Medulla oblongata (tissue), 1 donor: ENCODE measurements at regions not wholly inside any gene's neighbourhood (a gene's known extent, or its start where the extent isn't known, plus 50 kb on each side); places are given as distances from the start of the nearest gene placed in this dataset.
A peak's percentile ranks its signal among the peaks of the same experiment; 100 is the strongest.
"Not testable (repeated sequence)": the region's sequence is repeated elsewhere in the genome, so short reads cannot be mapped to it uniquely, and the experiment has no call there.

ENCODE experiments used
- DNase-seq: peaks from one replicate; pipeline ENCODE4 v3.0.0-alpha.2; 2015; ENCODE audit errors: extremely low spot score

DNA sequence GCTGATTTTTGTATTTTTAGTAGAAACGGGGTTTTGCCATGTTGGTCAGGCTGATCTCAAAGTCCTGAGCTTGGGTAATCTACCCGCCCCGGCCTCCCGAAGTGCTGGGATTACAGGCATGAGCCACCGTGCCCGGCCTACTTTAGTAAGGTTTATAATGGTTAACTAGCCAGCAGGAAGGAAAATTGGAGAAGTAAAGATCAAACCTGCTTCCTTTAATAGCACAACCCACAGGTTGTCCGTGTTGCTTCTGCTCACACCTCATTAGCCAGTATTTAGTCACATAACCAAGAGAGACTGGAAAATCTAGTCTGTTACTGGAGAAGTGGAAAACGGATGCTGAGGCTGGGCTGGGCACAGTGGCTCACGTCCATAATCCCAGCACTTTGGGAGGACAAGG is 51.9 kb upstream of the TBL1XR1 start:
- DNase-seq: no peak

DNA sequence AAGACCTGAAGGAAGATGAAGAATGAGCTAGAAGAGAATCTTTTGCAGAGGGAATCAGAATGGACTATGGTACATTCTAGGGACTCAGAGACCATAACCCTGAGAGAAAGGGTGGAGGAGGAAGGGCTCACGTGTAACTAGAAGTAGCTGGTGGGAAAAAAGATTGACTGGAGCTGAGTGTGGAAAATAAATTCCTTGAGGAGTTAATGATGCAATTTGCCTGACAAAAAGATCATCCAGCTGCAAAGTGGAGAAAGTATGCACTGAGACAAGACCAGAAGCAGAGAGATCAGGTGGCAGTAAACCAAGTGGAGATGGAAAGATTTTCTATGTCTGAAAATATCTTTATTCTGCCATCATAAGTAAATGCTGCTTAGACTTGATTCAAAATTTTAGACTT is 52.9 kb upstream of the TBL1XR1 start:
- no peak for DNase-seq

DNA sequence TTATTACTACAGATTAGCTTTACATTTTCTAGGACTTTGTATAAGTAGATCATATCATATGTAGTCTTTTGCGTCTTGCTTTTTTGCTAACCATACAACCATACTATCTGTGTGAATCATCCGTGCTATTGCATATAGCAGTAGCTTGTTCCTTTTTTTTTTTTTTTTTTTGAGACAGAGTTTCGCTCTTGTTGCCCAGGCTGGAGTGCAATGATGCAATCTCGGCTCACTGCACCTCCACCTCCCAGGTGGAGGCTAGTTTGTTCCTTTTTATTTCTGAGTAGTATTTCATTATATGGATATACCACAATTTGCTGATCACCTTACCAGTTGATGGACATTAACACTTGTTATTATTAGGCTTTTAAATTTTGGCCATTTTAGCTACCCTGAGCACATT is 54.5 kb upstream of the TBL1XR1 start:
- no peak for DNase-seq

DNA sequence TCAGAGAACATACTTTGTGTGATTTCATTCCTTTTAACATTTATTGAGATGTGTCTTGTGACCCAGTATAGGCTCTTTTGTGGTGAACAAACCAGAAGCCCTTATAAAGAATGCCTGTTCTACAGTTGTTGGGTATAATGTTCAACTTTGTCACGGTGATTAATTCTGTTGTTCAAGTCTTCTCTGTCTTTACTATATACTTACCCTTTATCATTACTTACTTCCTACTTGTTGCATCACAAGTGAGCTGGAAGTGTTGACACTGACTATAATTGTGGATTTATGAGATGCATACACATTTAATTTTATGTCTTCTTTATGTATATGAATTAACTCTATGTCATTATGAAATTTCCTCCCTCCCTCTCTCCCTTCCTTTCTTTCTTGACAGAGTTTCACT is 59.7 kb upstream of the TBL1XR1 start:
- no peak for DNase-seq

DNA sequence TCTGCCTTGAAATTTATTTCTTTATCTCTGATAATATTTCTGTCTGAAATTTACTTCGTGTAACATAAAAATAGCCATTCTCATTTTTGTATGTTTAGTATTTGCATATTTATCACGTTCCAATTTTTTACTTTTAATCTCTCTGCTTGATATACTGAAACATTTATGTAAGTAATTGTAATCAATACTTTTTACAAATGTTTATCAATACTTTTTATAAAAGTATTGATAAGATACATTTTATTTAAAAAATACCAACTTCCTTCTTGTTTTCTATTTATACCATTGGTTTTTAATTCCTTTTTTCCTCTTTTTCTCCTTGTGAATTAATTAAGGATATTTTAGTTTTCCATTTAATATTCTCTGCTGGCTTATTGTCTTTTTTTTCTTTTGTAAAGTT is 60.3 kb upstream of the TBL1XR1 start:
- no peak for DNase-seq

DNA sequence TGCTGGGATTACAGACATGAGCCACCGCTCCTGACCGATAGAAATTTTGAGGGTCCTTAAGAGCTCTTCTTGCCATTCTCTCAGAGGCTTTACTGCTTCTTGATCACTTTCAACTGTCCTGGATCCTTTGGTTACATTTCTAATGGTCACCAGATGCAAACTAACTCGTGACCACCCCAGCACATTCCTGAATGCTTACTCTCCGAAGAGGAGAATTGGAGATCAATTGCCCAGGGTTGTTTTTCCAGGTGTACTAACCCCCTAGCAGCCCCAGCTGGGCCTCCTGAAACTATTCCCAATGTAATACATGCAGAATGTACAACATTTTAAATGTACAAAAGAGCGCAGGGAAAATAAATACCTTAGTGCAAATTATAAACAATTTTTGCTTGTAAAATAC is 65.1 kb upstream of the TBL1XR1 start:
- DNase-seq: no peak

DNA sequence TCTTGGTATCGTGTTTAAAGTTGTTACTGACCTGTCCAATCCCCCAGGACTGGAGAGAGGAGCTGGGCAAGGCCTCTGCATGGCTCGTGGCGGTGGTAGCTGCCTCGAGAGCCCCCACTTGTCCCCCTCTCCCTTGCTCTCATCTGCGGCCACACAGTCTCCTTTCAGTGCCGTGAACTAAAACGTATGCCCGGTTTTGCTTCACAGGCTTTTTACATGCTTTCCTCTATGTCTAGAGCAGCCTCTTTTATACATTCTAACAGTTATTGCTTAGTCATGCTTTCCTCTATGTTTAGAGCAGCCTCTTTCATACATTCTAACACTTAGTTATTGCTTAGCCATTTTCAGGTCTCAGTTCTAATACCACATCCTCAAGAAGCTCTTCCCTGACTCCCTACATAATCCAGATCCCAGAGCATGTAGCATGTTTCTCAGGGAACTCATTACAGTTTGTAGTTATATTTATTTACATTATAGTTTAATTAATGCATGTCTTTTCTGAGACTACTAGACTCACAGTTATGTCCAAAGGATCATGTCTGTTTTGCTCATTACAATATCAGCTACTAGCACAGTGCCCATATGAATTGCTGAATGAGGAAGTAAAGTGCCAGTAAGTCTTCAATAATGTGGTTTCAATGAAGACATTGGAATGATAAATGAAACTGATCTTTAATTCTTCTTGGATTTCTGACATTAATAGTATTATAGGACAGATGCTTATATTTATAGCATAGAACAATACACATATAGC is 66.5 kb upstream of the TBL1XR1 start:
- DNase-seq: no peak

DNA sequence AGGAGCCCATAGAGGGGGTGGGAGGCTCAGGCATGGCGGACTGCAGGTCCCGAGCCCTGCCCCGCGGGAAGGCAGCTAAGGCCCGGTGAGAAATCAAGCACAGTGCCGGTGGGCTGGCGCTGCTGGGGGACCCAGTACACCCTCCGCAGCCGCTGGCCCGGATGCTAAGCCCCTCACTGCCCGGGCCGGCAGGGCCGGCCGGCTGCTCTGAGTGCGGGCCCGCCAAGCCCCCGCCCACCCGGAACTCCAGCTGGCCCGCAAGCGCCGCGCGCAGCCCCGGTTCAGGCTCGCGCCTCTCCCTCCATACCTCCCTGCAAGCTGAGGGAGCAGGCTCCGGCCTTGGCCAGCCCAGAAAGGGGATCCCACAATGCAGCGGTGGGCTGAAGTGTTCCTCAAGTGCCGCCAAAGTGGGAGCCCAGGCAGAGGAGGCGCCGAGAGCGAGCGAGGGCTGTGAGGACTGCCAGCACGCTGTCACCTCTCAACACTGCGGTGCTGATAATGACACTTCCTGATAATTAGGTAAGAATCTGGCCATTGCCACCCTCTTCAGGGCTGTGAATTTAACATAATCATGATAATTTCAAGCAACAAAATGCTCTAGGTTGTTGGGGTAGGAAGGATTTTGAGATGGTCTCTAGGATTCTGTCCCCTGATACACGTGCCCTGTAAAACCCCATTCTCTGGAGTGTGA is 74.7 kb upstream of the TBL1XR1 start:
- DNase-seq: not testable (repeated sequence)

DNA sequence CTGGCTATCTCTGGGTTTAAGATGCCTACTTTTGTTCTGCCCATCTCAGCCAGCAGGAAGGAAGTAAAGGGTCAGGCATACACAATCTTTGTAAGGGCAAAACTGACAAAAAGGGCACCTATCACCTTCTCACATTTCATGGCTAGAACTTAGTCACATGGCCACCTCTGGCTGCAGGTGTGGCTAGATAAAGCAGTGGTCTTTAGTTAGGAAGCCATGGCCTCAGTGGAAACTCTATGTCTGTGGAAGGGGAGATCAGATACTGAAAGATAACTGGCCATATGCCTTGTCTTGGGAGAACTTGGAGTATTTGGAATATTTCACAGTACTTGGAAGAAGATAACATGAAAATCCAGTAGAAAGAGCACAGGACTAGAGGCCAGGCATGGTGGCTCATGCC is 80.7 kb upstream of the TBL1XR1 start:
- no peak for DNase-seq

DNA sequence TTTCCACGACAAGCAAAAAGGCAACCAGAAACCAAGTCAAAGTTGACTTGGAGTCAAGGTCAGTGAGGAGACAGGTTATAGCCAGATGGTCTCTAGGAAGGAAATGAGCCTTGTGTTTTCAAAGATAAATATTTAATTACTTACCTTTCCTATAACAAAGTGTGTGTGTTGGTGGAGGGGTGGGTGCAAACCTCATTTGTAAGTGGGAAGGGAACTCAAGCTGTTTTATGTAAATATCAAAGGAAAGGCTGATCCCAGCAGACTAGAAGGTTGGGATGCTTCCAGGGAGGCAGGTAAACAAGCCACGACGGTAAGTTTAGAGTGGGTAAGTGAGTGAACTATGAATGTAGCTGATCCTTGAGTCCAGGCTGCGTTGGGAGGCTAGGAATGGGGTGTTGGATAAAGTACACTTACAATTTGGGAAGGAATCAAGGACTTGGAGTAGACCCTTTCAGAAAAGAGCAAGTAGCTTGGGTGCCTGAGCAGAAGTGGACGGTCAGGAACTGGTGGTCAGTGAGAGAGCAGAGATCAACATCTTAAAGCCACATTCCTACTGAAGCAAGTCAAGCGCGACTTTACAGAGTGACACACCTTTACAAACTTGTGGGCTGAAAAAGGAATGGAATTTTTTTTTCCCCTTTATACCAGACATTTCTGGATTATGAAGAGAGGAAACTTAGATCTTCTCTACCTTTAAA is 82.0 kb upstream of the TBL1XR1 start:
- no peak for DNase-seq

DNA sequence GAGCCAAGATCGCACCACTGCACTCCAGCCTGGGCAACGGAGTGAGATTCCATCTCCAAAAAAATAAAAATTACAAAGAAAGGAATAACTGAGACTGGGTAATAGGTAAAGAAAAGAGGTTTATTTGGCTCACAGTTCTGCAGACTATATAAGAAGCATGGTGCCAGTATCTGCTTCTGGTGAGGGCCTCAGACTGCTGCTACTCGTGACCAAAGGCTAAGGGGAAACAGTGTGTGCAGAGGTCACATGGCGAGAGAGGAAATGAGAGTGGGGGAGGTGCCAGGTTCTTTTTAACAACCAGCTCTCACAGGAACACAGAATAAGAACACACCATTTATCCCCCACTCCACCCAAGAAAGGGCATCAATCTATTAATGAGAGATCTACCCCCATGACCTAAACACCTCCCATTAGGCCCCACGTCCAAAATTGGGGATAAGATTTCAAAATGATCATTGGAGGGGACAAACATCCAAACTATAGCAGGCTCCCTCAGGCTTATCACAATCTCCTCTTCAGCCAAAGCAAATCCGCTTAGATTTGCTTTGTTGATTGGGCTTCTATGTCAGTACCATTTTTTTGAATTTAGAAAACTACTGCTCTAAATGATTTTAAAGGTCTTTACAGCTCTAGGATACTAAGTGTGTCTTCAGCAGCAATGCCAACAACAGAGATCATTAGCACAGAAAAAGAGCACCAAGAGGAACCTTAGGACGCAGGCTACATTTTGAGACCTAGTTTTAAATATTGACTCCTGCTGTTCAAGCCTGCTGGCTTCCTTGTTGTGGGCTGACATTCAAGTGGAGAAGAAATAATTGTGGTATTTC is 84.2 kb upstream of the TBL1XR1 start:
- DNase-seq: no peak

DNA sequence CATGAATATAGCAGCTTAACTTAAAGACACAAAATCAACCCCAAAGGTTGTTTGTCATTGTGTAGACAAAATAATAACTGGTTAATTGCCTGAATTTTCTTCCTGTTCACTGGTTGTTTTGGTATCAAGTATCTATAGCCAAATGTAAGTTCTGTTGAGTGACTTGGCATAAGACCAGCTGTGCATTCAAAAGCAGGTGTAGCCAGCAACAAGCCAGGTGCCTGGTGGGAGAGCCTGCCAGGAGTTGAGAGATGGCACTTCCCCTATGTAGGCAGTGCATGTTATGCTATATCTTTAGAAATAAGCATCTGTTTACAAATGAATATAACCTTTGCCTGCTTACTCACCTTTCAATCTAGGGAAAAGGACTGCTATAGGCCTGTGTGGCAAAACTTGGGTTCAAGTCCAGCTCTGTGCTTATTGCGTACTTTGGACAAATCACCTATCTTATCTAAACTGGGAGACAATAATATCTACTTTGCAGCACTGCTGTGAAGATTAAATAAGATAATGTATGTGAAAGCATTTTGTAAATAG is 84.9 kb upstream of the TBL1XR1 start:
- DNase-seq: no peak

DNA sequence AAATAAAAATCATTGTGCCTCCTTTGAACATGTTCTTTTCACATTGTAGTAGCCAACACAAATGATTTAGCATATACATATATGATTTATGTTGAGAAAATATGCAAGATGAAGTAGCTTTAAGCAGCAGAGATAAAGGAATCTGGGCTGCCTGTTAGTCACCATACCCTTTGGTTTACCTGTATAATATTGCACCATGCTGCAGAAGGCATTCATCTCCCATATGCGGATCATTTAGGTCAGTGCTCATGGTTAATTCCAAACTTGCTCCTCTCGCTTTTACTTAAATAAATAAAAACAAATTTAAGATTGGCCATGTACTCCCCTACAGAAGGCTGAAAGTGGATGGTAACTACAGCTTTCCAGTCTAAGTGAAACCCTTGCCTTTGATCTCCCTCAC is 86.7 kb upstream of the TBL1XR1 start:
- DNase-seq: no peak

DNA sequence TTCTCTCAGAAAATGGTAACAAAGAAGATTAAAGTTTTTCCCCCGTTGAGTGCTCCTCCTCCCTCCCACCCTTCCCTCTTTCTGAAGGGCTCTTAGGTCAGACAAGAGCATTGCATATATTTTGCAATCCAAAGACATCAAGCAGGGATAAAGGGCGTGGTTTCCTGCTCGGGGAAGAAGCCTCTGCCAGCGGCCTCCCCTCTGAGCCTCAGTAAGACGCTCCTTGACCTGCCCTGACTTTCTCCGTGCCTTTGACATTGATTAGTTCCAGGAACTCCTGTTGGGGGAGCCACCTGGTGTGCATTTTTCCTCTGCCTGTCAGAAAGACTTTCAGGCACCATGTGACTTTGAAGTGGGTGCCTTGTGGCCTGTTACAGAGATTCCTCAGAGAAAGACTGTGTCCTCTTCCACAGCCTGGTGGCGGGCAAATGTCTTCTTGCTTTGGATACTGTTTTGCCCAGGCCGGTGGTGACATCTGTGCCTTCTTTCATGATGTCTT is 87.2 kb upstream of the TBL1XR1 start:
- no peak for DNase-seq

DNA sequence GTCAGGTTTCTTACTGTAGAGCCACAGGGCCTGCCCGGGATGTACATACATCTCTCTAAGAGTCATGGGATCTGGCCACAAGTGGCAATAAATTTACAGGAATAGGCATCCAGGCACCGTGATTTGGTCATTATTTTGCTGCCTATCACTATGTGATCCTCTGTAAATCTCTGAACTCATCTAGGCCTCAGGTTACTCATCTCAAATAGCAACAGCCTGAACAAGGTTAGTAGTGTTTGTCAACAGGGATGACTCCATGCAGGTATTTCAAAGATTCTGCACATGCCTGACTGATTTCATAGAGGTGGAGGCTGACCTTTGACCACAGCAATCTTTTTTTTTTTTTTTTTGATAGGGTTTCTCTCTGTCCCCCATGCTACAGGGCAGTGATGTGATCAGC is 88.8 kb upstream of the TBL1XR1 start:
- DNase-seq: no peak

DNA sequence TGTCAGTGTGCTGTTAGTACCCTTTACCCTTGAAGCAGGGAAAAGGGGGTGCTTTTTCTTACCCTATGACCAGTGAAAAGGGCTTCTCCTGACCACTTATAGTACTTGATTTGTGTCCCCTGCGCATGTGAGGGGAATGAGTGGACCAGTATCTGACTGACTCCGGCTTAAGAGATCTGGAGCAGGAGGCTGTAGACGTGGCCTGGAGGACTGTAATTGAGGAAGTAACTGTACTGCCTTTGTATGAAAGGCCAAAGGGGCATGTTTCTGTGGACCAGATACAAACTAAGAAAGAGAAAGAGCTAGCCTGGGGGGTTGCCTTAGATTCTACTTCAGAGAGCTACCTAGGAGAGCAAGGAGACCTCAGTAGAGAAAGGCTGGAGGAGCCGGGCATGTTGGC is 89.9 kb upstream of the TBL1XR1 start:
- DNase-seq: no peak

DNA sequence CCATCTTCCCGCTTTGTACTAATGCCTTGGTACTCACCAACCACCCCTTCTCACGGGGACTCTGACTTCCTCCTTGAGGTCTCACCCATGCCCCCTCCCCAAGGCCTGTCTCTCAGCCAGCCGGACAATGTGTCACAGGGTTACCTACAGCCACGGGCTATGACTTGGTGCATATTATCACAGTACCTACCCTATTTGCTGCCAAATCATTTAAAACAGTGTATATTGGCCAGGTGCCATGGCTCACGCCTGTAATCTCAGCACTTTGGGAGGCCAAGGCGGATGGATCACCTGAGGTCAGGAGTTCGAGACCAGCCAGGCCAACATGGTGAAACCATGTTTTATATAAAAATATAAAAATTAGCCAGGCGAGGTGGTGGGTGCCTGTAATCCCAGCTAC is 93.4 kb upstream of the TBL1XR1 start:
- no peak for DNase-seq

DNA sequence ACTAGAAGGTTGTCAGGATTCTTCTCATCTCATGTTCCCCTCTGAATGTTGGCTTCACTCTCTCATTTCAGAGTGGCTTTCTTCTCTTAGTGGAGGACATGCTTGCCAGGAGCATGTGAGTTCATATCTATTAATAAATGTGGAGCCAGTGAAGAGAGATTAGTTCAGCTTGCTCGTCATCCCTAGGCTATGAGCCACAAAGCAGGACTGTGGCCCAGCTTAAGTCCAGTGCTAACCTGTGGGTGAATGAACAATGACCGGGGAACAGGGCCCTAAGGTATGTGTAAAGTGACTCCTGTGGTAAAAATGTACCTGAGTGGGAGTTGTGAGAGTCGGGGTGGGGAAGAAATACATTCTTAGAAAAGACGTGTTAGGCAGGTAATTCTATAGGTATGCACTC is 96.9 kb upstream of the TBL1XR1 start:
- no peak for DNase-seq

DNA sequence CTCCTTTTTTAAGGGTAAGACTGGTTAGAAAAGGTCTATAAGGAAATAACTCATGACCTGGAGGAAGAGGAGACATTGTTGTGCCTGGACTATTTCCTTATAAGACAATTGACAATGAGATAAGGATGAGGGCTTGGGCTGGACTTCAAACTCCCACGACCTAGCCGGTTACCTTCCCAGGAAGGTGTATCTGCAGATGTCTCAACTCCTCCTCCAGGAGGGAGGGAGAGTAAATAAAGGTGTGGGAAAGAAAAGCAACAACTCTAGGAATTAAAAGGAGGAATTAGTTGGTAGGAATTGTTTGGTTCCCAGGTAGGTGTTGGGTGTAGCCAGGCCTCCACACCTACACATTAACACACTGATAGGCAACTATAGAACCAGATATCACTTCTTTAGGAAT is 97.8 kb upstream of the TBL1XR1 start:
- DNase-seq: no peak

DNA sequence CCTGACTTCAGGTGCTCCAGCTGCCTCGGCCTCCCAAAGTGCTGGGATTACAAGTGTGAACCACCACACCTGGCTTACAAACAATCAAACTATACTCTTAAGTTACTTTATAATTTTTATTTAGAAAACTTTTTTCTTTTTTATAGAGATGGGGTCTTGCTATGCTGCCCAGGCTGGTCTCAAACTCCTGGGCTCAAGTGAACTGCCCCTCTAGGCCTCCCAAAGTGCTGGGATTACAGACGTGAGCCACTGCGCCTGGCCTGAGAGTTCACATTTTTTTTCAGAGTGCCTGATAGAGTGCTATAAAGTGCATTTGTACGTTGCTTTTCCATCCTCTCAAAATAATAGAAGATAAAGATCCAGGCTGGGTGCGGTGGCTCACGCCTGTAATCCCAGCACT is 102.0 kb upstream of the TBL1XR1 start:
- DNase-seq: no peak

DNA sequence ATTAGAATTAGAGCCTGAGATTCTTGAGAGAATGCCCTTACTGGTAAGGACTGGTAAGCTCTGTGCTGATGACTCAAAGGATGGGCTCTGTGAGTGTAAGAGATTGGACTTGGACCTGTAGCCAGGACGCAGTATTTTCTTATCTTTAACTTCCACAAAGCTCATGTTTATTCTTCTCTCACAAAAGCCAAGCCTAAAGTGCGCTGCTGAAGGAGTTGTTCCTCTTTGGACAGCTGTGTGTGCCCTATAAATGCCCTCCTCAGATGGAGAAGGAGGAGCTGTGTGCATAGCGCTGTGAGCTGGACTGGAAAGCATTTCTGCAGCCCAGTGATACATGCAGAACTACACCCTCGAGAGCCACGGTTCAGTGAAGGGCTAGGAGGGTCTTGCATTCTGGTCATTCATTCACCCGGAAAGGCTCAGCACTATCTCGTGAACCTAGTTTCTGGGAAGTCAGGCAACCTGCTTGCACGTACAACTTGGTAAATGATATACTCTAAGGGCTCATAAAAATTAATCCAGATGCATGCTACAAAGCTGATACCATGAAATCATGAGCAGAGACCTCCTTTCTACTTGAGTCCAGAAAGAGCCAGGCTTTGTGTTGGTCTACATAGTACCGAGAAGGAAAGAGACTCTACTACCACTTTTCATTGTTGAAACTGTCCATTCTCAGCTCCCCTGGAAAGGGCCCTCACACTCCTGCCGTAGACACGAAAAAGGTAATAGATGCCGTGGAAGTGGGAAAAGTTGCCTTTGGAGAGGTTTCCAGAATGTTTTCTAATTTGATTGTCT is 103.0 kb upstream of the TBL1XR1 start:
- DNase-seq: peak; percentile 44
